ENCODE measurements at regions not wholly inside any gene's neighbourhood (a gene's known extent, or its start where the extent isn't known, plus 50 kb on each side); places are given as distances from the start of the nearest gene placed in this dataset.

GRCh38 chr21:35843911-35844667 is 216.2 kb downstream of the SETD4 start:
- DNase-seq (ENCODE audit: low read depth) = no peak

- DNase-seq (ENCODE audit: low read depth) = no peak
Observed at GRCh38 chr21:35840949-35841348, 219.4 kb downstream of the SETD4 start.

- DNase-seq (ENCODE audit: low read depth) = peak; percentile 84
Observed at GRCh38 chr21:35840197-35840799, 220.0 kb downstream of the SETD4 start.

- DNase-seq (ENCODE audit: low read depth) = no peak
Observed at GRCh38 chr21:35838987-35839763, 221.2 kb downstream of the SETD4 start.

- no peak for DNase-seq (ENCODE audit: low read depth)
Observed at GRCh38 chr21:35838350-35838749, 222.0 kb downstream of the SETD4 start.

- DNase-seq (ENCODE audit: low read depth) = no peak
Observed at GRCh38 chr21:35833991-35834390, 226.3 kb downstream of the SETD4 start.

- no peak for DNase-seq (ENCODE audit: low read depth)
Observed at GRCh38 chr21:35833388-35833787, 226.9 kb downstream of the SETD4 start.

- peak; percentile 17 for DNase-seq (ENCODE audit: low read depth)
Observed at GRCh38 chr21:35831230-35831629, 229.1 kb downstream of the SETD4 start.

- no peak for DNase-seq (ENCODE audit: low read depth)
Observed at GRCh38 chr21:35829067-35829466, 231.3 kb downstream of the SETD4 start.

GRCh38 chr21:35828161-35828560 is 232.2 kb downstream of the SETD4 start:
- DNase-seq (ENCODE audit: low read depth) = no peak

- no peak for DNase-seq (ENCODE audit: low read depth)
Observed at GRCh38 chr21:35827004-35827403, 233.3 kb downstream of the SETD4 start.

GRCh38 chr21:35825370-35826353 is 234.7 kb downstream of the SETD4 start:
- DNase-seq (ENCODE audit: low read depth) = no peak

- no peak for DNase-seq (ENCODE audit: low read depth)
Observed at GRCh38 chr21:35824136-35824535, 236.2 kb downstream of the SETD4 start.

- no peak for DNase-seq (ENCODE audit: low read depth)
Observed at GRCh38 chr21:35819134-35819533, 241.2 kb downstream of the SETD4 start.

- DNase-seq (ENCODE audit: low read depth) = no peak
Observed at GRCh38 chr21:35818597-35818996, 241.7 kb downstream of the SETD4 start.

GRCh38 chr21:35814858-35815619 is 245.3 kb downstream of the SETD4 start:
- DNase-seq (ENCODE audit: low read depth) = no peak

- no peak for DNase-seq (ENCODE audit: low read depth)
Observed at GRCh38 chr21:35812679-35813078, 247.6 kb downstream of the SETD4 start.

- DNase-seq (ENCODE audit: low read depth) = no peak
Observed at GRCh38 chr21:35811191-35811806, 249.0 kb downstream of the SETD4 start.

- DNase-seq (ENCODE audit: low read depth) = no peak
Observed at GRCh38 chr21:35810431-35810970, 249.8 kb downstream of the SETD4 start.

- no peak for DNase-seq (ENCODE audit: low read depth)
Observed at GRCh38 chr21:35801391-35801790, 258.9 kb downstream of the SETD4 start.
